ENCODE measurements at regions not wholly inside any gene's neighbourhood (a gene's known extent, or its start where the extent isn't known, plus 50 kb on each side); places are given as distances from the start of the nearest gene placed in this dataset.

- no peak for DNase-seq (ENCODE audit: low spot score in 2 of 2)
Measured at GRCh38 chr5:35408146-35408545, 177.9 kb upstream of the PRLR start.

GRCh38 chr5:35407697-35408096 is 177.4 kb upstream of the PRLR start:
- H3K36me3 ChIP-seq: no peaks in the 10 kb centered on the region
- no peak for DNase-seq (ENCODE audit: low spot score in 2 of 2)
- no peaks in the 10 kb centered on the region for H3K9me3 ChIP-seq
- TF ChIP-seq POLR2AphosphoS5 (IDR thresholded peaks at IDR 0.05) (no peak), CTCF (IDR thresholded peaks at IDR 0.05) (no peak), EP300 (IDR thresholded peaks at IDR 0.05) (no peak), POLR2A (IDR thresholded peaks at IDR 0.05) (no peak)
- no peak overlapping the region for H3K27ac ChIP-seq
- peaks cover 2% of the 10 kb centered on the region for H3K4me1 ChIP-seq
- no peaks in the 10 kb centered on the region for H3K27me3 ChIP-seq
- H3K4me3 ChIP-seq: no peak overlapping the region

More at GRCh38 chr5:35408146-35408545, 177.9 kb upstream of the PRLR start:
- Histone ChIP-seq H3K4me3 (no peak overlapping the region), H3K27ac (no peak overlapping the region), H3K4me1 (peaks cover 2% of the 10 kb centered on the region), H3K36me3 (no peaks in the 10 kb centered on the region), H3K9me3 (no peaks in the 10 kb centered on the region), H3K27me3 (no peaks in the 10 kb centered on the region)
- 81% methylated on average over 2 of the region's 2 CpGs for WGBS
- no peak for TF ChIP-seq POLR2A (IDR thresholded peaks at IDR 0.05)
- TF ChIP-seq CTCF (IDR thresholded peaks at IDR 0.05): no peak
- no peak for TF ChIP-seq EP300 (IDR thresholded peaks at IDR 0.05)
- no peak for TF ChIP-seq POLR2AphosphoS5 (IDR thresholded peaks at IDR 0.05)

- H3K36me3 ChIP-seq: no peaks in the 10 kb centered on the region
- WGBS: 94% methylated on average over 15 of the region's 15 CpGs
- TF ChIP-seq POLR2A (IDR thresholded peaks at IDR 0.05): no peak
- no peak for TF ChIP-seq EP300 (IDR thresholded peaks at IDR 0.05)
- DNase-seq (ENCODE audit: low spot score in 2 of 2): no peak
- H3K4me3 ChIP-seq: no peak overlapping the region
- no peaks in the 10 kb centered on the region for H3K4me1 ChIP-seq
- no peaks in the 10 kb centered on the region for H3K27me3 ChIP-seq
- no peak overlapping the region for H3K27ac ChIP-seq
- no peaks in the 10 kb centered on the region for H3K9me3 ChIP-seq
Measured at GRCh38 chr5:35405938-35406337, 175.7 kb upstream of the PRLR start.

GRCh38 chr5:35404701-35405100 is 174.4 kb upstream of the PRLR start:
- Histone ChIP-seq H3K27me3 (no peaks in the 10 kb centered on the region), H3K27ac (no peak overlapping the region), H3K4me1 (no peaks in the 10 kb centered on the region), H3K4me3 (no peak overlapping the region), H3K36me3 (no peaks in the 10 kb centered on the region), H3K9me3 (no peaks in the 10 kb centered on the region)
- no peak for DNase-seq (ENCODE audit: low spot score in 2 of 2)
- 94% methylated on average over 9 of the region's 9 CpGs for WGBS
- TF ChIP-seq POLR2A (IDR thresholded peaks at IDR 0.05) (no peak), EP300 (IDR thresholded peaks at IDR 0.05) (no peak), POLR2AphosphoS5 (IDR thresholded peaks at IDR 0.05) (no peak), CTCF (IDR thresholded peaks at IDR 0.05) (no peak)

- Histone ChIP-seq H3K27me3 (no peaks in the 10 kb centered on the region), H3K9me3 (no peaks in the 10 kb centered on the region), H3K36me3 (no peaks in the 10 kb centered on the region), H3K4me3 (no peak overlapping the region), H3K4me1 (no peaks in the 10 kb centered on the region), H3K27ac (no peak overlapping the region)
- TF ChIP-seq POLR2A (IDR thresholded peaks at IDR 0.05): no peak
- 92% methylated on average over 4 of the region's 4 CpGs for WGBS
- DNase-seq (ENCODE audit: low spot score in 2 of 2): no peak
Measured at GRCh38 chr5:35393901-35394300, 163.6 kb upstream of the PRLR start.

GRCh38 chr5:35384658-35385057 is 154.4 kb upstream of the PRLR start:
- Histone ChIP-seq H3K36me3 (no peaks in the 10 kb centered on the region), H3K4me1 (no peaks in the 10 kb centered on the region), H3K4me3 (no peak overlapping the region), H3K27ac (no peak overlapping the region), H3K9me3 (no peaks in the 10 kb centered on the region), H3K27me3 (no peaks in the 10 kb centered on the region)
- TF ChIP-seq EP300 (IDR thresholded peaks at IDR 0.05): no peak
- no peak for TF ChIP-seq CTCF (IDR thresholded peaks at IDR 0.05)
- no peak for TF ChIP-seq POLR2AphosphoS5 (IDR thresholded peaks at IDR 0.05)
- TF ChIP-seq POLR2A (IDR thresholded peaks at IDR 0.05): no peak
- no peak for DNase-seq (ENCODE audit: low spot score in 2 of 2)
- 100% methylated on average over 2 of the region's 2 CpGs for WGBS

Data from suprapubic skin (tissue), 4 donors.